NCI-H524 treated with DMSO at 0.1 percent for 48 hours (cell line): ENCODE measurements at regions not wholly inside any gene's neighbourhood (a gene's known extent, or its start where the extent isn't known, plus 50 kb on each side); places are given as distances from the start of the nearest gene placed in this dataset.

Experiments used
- DNase-seq: peaks from one replicate; lab custom pipeline; 2025; lab: John Stamatoyannopoulos, UW

DNA sequence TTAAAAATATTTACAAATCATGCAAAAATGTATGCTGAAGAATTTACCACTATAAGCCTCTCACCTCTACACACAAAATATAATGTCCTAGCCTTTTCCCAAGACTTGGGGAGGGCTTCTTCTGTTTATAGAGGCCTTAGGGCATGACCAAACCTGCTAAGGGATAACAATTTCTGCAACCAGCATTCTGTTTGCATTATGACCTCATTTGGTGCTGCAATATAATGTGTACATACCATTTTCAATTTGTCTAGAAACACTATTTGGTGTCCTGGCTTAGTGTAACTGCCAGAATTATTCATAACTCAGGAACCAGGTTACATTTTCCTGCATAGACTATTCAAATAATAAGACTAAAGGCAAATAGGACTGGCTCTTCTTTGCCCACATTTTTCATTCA lies 446.6 kb upstream of the SORCS1 start:
- no peak for DNase-seq

DNA sequence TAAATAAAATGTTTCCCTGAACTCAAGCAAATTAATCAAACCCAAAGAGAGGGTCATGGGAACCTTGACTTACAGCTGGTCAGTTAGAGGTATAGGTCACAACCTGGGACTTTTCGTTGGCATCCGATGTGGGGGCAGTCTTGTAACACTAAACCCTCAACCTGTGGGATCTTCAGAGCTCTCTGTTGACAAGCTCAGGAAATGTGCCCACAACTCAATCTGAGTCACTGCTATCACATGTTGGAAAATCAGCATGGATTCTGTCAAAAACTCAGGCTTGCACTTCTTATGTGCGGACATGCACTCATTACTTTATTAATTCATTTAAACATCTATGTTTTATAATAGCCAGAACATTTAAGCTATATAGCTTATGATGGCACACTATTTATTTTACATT lies 424.6 kb upstream of the SORCS1 start:
- DNase-seq: no peak

DNA sequence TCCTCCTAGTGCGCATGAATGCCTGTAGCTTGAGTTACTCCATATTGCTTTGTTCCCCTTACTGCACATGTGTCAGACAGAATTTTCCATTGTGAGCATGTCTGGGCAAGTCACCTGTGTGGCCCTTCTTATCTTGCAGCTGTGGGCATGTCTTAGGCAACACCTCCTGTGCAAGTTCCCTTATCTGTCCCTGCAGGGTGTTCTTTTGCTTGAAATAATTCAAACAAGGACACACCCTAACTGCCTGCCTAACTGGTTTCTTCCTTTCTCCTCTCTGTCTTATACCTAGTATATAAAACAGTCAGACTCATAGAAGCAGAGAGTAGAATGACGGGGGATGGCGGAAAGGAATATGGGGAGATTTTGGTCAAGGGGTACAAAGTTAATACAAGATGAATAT lies 421.1 kb upstream of the SORCS1 start:
- DNase-seq: no peak

DNA sequence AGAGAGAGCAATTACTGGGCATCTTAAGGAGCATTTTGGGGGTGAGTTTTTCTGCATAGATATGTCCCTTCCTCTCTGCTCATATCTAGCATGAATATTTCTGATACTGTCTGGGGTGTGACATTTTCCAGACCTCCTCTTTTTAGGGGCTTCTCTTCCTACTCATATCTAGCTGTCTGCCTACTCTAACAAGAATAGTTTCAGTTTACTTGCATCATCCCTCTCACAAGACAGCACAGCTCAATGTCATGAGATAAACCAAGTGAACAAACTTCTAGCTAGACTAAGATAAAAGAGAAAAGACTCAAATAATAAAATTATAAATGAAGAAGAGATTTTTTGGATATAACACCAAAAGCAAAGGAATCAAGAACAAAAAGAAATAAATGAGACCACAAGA lies 419.5 kb upstream of the SORCS1 start:
- no peak for DNase-seq

DNA sequence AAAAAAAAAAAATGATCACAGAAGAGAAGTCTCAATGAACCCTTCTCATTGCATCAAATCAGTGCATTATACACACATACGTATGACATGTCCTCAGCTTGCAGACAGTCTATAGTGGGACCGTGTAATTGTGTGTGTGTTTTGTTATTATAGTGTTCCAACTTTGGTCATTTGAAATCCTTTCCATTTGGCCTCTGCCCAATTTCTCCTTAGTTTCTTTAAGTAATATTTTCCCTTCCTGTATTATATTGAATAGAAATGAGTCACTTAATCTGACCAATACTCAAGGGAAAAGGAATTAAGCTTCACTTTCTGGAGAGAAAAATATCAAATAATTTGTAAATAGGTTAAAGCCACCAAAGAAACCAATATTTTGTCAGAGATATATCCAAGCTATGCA lies 415.5 kb upstream of the SORCS1 start:
- no peak for DNase-seq

GRCh38 chr10:107577221-107577620 lies 412.7 kb upstream of the SORCS1 start:
- DNase-seq: no peak

DNA sequence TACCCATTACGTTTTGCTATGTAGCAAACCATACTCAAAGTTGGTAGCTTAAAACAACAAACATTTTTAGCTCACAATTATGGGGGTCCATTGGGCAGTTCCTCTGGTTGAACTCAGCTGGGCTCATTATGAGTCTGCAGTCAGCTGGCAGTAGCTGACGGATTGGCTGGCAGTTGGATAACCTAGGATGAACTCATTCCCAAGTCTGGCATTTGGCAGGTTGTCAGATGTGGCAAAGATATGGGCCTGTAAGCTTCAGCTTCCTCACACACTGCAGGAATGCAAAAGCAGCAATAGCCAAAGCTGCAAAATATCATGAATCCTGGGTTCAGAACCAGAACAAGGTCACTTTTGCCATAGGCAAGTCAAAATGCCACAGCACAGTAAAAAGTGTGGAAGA lies 412.2 kb upstream of the SORCS1 start:
- no peak for DNase-seq

DNA sequence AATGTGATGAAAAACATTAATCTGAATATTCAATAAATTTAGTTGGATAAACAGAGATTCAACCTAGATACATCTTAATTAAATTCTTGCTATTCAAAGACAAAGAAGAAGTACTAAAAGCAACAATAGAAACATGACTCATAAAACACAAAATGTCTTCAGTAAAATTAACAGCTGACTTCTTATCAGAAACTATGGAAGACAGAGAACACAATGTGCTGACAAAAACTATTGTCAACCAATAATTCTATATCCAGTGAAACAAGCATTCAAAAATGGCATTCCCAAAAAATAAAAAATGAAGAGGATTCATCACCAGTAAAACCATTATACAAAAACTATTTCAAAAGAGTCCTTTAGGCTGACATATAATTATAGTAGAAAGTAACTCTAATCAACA lies 400.5 kb upstream of the SORCS1 start:
- DNase-seq: no peak

GRCh38 chr10:107561136-107561650 lies 396.7 kb upstream of the SORCS1 start:
- no peak for DNase-seq

DNA sequence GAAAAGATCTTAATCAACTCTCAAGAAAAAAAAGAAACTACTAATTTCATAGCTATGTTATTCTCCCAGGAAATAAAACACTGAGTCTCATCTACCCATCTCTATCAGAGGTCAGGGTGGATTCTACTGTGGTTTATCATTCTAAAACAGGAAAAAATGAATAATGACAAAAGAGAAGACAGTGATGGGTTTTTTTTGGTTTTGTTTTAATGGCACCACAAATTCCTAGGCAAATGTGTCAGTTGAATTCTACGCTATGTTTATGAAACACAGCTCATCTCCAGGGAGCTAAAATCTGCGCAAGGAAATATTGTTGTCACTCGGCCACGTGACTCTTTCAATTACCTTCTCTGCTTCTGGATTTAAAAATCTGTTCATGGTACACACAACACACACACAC lies 393.4 kb upstream of the SORCS1 start:
- no peak for DNase-seq

- DNase-seq: no peak
These were observed 389.8 kb upstream of the SORCS1 start for GRCh38 chr10:107554333-107554732.

DNA sequence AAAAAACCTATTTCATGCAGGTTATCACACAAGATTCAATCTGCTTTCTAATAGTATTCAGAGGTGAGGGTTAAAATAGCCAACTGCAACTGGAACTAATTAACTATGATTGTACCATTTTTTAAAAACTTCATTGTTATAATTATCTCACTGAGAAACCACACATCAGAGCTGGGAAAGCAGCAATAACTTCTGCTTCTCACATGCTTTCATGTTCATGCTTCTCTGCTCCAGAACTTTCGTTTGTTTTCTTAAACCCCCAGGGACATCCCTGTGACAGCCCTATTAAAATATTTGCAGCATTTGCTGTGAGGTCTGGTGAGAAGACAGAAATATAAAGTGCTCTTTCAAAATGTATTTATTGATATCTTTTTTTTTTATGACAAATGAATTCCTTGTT lies 389.0 kb upstream of the SORCS1 start:
- DNase-seq: no peak

GRCh38 chr10:107552963-107553362 lies 388.5 kb upstream of the SORCS1 start:
- DNase-seq: no peak

DNA sequence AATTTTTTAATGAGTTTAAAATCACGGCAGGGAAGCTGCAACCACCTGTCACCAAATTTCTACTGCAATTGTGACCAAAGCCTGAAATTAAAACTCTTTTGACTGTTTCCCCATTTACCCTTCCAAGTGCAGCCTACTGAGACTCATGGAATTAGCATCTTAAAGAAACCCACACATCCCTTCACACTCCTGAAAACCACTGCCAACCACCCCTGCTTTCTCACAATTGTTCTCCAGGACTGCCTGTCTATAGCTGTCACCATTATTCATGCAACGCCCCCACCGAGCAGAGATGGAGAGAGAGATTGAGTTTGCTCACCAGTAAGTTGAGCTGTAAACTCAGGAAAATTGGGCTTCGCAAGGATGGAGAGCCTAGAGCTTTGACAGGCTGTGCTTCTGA lies 383.8 kb upstream of the SORCS1 start:
- DNase-seq: no peak

- no peak for DNase-seq
These were observed 382.5 kb upstream of the SORCS1 start for GRCh38 chr10:107546986-107547385.

- no peak for DNase-seq
These were observed 381.8 kb upstream of the SORCS1 start for GRCh38 chr10:107546284-107546683.

DNA sequence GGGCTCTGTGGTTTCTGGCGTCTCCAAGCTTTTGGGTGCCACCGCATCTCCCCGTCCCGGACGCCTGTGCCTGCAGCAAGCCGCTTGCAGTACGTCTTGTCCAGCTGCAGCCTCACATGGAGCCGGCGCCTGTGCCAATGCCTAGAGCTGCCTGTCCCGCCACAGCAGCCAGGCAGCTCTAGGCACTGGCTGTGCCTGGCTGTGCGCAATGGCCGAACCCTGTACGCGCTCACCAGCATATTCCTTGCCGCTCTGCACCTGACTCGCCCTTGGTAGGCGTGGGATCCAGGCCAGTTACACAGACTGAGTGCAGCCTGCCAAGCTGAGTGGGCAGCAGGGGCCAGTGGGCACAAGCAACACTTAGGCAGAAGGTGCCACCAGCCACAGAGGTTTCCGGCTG lies 381.2 kb upstream of the SORCS1 start:
- DNase-seq: no peak

DNA sequence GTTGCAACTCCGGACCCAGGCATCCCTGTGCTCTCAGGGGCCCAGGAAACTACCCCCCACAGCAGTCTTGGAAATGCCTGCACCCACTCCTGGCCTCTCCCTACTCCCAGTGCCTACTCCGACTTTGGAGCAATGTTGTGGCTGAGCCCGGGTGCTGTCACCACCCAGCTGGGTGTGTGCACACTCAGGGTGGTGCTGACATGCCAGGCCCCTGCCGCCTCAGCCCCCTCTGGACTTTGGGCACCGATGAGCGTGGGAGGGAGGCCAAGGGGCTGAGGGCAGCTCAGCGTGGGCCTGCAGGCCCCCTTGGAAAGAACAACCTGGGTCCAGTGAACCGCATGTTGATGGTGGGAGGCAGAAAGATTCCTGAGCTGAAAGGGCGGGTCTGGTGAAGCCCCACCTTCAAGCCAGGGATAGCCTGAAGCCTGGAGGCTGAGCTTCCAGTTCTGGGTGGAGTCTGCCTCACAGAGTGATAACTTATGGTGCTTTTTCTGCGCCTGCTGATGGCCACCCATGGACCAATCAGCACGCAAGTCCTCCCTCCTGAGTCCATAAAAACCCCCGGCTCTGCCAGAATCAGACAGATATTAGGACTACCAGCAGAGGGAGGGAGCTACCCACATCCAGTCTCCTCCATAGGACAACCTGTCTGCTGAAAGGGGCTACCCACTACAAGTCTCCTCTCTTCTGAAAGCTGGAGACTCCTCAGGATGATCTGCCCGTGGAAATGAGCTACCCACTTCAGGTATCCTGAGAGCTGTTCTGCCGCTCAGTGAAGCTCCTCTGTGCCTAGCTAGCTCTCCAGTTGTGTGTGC lies 380.4 kb upstream of the SORCS1 start:
- DNase-seq: no peak

GRCh38 chr10:107542607-107543006 lies 378.1 kb upstream of the SORCS1 start:
- no peak for DNase-seq

DNA sequence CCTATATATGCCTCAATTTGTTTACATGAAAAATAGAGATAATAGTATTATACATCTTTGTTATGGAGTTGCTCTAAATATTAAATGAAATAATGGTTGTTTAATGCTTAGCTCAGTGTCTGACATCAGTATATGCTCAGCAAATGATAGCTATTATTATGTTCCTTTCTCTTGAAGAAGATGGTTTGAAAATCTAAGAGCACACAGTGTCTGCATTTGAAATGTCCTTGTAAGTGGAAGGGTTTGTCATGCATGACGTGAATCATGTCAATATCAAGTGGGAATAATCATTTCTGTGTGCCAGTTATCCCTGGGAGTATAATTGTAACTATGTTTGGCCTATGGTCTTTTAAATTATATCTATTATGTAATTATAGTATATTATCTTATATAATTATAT lies 377.5 kb upstream of the SORCS1 start:
- no peak for DNase-seq

GRCh38 chr10:107540981-107541380 lies 376.5 kb upstream of the SORCS1 start:
- no peak for DNase-seq

DNA sequence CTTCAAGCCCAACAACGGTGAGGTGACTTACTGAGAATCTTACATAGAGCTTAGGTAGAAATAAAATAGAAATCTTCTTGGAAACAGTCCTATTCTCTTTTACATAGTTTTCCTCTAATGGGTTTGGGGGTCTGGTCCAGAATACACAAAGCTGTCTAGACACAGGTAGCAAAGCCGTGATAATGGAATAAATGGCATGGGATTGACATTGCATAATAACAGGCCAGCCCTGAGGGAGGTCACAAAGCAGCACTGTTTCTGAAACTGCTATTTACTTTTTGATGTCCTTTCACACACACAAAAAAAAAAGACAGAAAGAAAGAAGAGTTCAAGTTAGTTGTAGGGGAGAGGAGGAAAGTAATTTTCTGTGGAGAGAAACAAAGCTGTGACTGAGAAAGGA lies 364.8 kb upstream of the SORCS1 start:
- DNase-seq: no peak

DNA sequence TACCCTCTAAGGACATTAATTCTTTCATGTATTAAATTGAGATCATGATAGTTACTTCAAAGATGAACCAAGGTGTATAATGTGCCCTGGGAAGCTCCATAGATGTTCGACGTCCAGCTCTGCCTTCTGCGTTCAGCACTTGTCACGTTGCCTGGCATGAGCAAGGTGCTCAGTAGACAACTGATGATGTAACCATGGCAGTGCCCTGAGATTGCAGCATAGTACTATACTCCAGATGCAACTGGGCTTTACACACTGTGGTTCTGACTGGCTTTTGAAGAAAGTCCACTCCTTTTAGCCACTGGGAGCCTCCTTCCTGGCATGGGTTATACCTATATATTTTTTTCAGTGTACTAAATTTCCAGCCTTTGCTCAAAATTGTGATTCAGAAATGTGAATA lies 355.8 kb upstream of the SORCS1 start:
- no peak for DNase-seq

GRCh38 chr10:107517811-107518210 lies 353.3 kb upstream of the SORCS1 start:
- no peak for DNase-seq
